Psoas muscle (tissue), 7 donors: ENCODE measurements at regions not wholly inside any gene's neighbourhood (a gene's known extent, or its start where the extent isn't known, plus 50 kb on each side); places are given as distances from the start of the nearest gene placed in this dataset.
A peak's percentile ranks its signal among the peaks of the same experiment; 100 is the strongest.

ENCODE experiments used
- ATAC-seq, 4 donors: fragments of 200-7000 bp; cut with Tn5 transposase; one replicate each; pipeline ENCODE4 v1.9.1; 2020; ENCODE audit warnings: moderate library complexity in 3 of 4, mild to moderate bottlenecking in 2 of 4
- DNase-seq, 2 donors: peaks; one replicate each; pipeline ENCODE4 v3.0.0-alpha.2; 2020
- H3K27ac ChIP-seq: fragments of 200-600 bp; one replicate; pipeline ENCODE4 v1.8.0; 2022
- H3K27me3 ChIP-seq, 3 donors: fragments of 200-600 bp in 1 of 3; one replicate each; pipeline versions ENCODE4 v1.6.1 to v1.8.0; 2013 to 2022; ENCODE audit warnings: low read length in 2 of 3, mild to moderate bottlenecking in 2 of 3, moderate library complexity in 1 of 3; ENCODE audit not compliant: insufficient read depth in 3 of 3
- H3K36me3 ChIP-seq, 2 donors: fragments of 200-600 bp in 1 of 2; one replicate each; pipeline versions ENCODE4 v1.6.1 to v1.8.0; 2013 to 2022; ENCODE audit warnings: low read depth in 1 of 2, mild to moderate bottlenecking in 1 of 2, moderate library complexity in 1 of 2; ENCODE audit not compliant: insufficient read depth in 1 of 2
- H3K4me1 ChIP-seq: fragments of 200-600 bp; one replicate; pipeline ENCODE4 v1.8.0; 2022
- H3K4me3 ChIP-seq: fragments of 200-600 bp; one replicate; pipeline ENCODE4 v1.8.0; 2022; ENCODE audit warnings: mild to moderate bottlenecking
- H3K9me3 ChIP-seq: fragments of 200-600 bp; one replicate; pipeline ENCODE4 v1.8.0; 2022
- WGBS, 3 donors: extraction: QIAGEN DNeasy Blood & Tissue Kit; methylation state at CpG; one replicate each; pipeline versions ENCODE4 v1.1.6 to v1.1.7; 2013; 5-methylcytosine and 5-hydroxymethylcytosine counted together
- intact Hi-C, 2 donors: fragments of 100-400 bp; cut with DNase I; formaldehyde crosslinking; loops; one replicate each; pipeline versions ENCODE4 v1.11.0 to v1.14.2; 2022
- TF ChIP-seq, protein P1 (sequence below): fragments of 200-600 bp; IDR thresholded peaks from one replicate; pipeline ENCODE4 v1.8.0; 2022; ENCODE audit warnings: antibody characterized with exemption
- donor health status: healthy with polysubstance abuse.
- donor health status: DM: no; HTN: no; CAD: no; lungs with moderate emphysema.
- donor health status: Bipolar disorder and iron deficiency.
- donor health status: healthy.
- donor health status: DM: yes; HTN: yes; CAD: no.
- donor health status: DM: no; HTN: no; CAD: no.
- donor health status: DM: yes; HTN: yes; CAD: no.

DNA sequence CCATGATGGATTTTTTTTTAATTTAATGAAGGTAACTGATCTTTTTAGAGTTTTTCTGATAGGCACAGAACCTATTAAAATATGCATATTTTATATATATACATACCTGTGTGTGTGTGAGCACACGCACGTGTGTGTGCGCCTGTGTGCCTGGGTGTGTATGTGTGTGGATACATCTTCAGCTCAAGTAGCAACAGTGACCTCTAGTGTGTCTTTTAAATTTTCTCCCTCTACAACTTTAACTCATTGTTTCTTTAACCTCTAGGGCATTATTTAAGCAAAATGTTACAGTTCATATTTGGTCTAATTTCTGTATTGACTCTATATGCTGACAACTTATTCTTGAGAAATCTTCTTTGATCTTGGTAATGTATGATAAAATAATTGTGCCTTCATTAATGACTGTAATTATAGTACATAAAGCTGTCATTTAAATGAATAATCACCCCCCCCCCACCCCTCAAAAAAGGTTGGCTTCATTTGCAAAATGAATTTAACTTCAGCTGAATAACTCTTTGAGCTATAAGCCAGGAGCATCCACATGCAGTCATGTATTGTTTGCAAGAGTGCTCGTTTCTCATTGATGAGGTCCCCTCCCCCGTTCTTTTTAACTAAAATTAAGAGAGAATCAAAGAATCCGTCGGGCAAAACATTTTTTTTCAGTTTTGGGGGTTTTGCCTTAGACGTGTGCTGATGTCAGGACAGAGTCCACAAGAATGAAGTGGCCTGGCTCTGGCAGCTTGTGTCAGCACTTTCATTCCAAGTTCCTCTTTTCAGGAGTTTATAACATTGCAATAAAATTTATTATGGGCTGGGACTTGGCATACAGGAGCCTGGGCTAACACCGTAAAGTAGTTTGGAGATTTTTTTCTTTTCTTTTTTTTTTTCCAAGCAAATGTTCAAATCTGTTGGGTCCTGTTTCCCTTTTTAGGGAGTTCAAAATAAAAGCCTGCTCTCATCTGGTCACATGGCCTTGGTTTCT, 80.0 kb downstream of the ETAA1 start:
- intact Hi-C loops: loop anchor here in 1 of 2 donors (10.0 kb wide), 2 partner anchors 82 to 368 kb away; partner anchors contain the start of gene ETAA1
- Histone ChIP-seq H3K27ac (no peak overlapping the region), H3K4me3 (no peak overlapping the region), H3K36me3 (no peaks in the 10 kb centered on the region), H3K9me3 (no peaks in the 10 kb centered on the region), H3K4me1 (no peaks in the 10 kb centered on the region), H3K27me3 (peaks cover 0 to 2% (median 0%) of the 10 kb centered on the region in 3 donors)
- no peak for DNase-seq
- peak in 3 of 4 donors; percentile 42 to 71 (median 63) for ATAC-seq
- WGBS, 3 donors: 38 to 46% (median 41%) methylated on average over 9 of the region's 9 CpGs
- TF ChIP-seq, protein P1, sequence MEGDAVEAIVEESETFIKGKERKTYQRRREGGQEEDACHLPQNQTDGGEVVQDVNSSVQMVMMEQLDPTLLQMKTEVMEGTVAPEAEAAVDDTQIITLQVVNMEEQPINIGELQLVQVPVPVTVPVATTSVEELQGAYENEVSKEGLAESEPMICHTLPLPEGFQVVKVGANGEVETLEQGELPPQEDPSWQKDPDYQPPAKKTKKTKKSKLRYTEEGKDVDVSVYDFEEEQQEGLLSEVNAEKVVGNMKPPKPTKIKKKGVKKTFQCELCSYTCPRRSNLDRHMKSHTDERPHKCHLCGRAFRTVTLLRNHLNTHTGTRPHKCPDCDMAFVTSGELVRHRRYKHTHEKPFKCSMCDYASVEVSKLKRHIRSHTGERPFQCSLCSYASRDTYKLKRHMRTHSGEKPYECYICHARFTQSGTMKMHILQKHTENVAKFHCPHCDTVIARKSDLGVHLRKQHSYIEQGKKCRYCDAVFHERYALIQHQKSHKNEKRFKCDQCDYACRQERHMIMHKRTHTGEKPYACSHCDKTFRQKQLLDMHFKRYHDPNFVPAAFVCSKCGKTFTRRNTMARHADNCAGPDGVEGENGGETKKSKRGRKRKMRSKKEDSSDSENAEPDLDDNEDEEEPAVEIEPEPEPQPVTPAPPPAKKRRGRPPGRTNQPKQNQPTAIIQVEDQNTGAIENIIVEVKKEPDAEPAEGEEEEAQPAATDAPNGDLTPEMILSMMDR: peak; percentile 50

DNA sequence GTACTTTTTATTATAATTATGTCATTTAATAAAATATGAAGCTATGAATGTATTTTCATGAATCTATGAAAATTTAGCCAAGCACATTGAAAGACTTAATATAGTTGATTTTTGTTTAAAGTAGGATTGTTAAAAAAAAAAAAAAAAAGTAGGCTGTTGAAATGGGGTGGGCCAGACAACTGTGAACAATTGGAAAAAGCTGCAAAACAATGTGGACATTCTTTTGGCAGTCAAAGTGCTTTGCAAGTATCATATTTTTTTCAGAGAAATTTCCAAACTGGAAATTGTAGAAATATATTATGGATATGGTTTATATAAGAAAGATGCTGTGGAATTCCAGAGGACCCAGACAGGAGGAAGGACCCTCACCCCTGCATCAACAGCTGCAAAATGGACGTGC, 82.1 kb downstream of the ETAA1 start:
- intact Hi-C loops: loop anchor here in 1 of 2 donors (10.0 kb wide), 2 partner anchors 84 to 366 kb away; partner anchors contain the start of gene ETAA1
- no peaks in the 10 kb centered on the region for H3K36me3 ChIP-seq
- DNase-seq: no peak
- H3K4me3 ChIP-seq: no peak overlapping the region
- ATAC-seq: no peak
- H3K4me1 ChIP-seq: no peaks in the 10 kb centered on the region
- H3K27ac ChIP-seq: no peak overlapping the region
- WGBS, 3 donors: 59 to 66% (median 65%) methylated on average over 1 of the region's 1 CpG
- no peaks in the 10 kb centered on the region for H3K9me3 ChIP-seq
- H3K27me3 ChIP-seq: peaks cover 0 to 2% (median 0%) of the 10 kb centered on the region in 3 donors
- TF ChIP-seq, protein P1: no peak

DNA sequence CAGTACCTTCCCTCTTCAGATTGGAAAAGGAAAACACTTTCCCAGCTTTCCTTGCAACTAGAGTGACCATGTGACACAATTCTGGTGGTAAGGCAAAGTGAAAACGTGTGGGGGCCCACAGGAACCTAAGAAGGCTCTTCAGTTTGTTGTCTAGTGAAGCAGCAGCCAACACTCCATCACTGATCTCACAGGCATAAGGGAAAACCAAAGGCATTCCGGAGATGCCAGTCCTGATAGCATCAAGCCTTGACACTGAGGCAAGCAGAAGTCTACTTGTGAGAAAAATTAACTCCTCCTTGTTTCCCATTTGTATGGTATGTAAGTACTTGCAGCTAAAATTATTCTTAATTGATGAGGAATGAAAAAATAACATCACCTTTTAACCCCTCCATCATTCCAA, 88.3 kb downstream of the ETAA1 start:
- whole genome bisulfite sequencing, 3 donors: 54 to 74% (median 61%) methylated on average over 2 of the region's 2 CpGs

DNA sequence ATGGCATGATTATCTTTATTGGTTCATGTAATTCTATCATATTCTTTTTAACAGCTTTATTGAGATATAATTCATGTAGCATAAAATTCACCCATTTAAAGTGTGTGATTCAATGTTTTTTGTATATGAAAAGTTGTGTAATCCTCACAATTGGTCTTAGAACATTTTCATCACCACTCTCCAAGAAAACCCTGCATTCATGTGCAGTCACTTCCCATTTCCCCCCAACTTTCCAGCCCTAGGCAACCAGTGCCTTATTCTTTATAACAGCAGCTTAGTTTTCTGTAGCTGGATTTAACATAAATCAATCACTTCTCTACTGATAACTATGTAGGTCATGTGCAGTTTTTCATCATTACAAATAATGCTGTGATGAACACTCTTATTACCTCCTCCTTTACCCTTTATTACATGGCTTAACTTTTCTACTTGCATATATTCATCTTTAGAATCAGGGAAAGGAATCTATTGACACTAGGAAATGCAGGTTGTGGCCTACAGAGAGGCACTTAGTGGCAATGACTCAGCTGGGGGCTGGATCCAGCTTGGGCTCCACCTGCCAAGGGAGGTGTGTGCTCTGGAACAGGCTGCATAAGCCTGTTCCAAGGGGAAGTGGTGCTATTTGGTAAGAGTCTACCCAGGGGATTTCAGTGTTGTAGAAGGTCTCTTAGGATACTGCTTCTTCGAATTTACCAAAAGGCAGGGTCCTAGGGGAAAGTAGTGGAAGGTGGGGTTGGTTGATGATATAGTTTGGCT, 89.1 kb downstream of the ETAA1 start:
- H3K27me3 ChIP-seq: no peaks in the 10 kb centered on the region
- H3K27ac ChIP-seq: no peak overlapping the region
- no peak overlapping the region for H3K4me3 ChIP-seq
- ATAC-seq (peak in 3 of 4 donors; percentile 76 to 97 (median 88)), DNase-seq (no peak)
- no peaks in the 10 kb centered on the region for H3K9me3 ChIP-seq
- intact Hi-C loops: no loop called here
- 75 to 84% (median 77%) methylated on average over 1 of the region's 1 CpG for WGBS, 3 donors
- TF ChIP-seq, protein P1: no peak
- H3K4me1 ChIP-seq: no peaks in the 10 kb centered on the region
- no peaks in the 10 kb centered on the region for H3K36me3 ChIP-seq

More for the DNA sequence above, 88.3 kb downstream of the ETAA1 start:
- H3K27ac ChIP-seq: no peak overlapping the region
- no peaks in the 10 kb centered on the region for H3K4me1 ChIP-seq
- intact Hi-C loops: no loop called here
- H3K36me3 ChIP-seq: no peaks in the 10 kb centered on the region
- no peaks in the 10 kb centered on the region for H3K27me3 ChIP-seq
- TF ChIP-seq, protein P1: no peak
- no peaks in the 10 kb centered on the region for H3K9me3 ChIP-seq
- no peak overlapping the region for H3K4me3 ChIP-seq
- no peak for ATAC-seq
- no peak for DNase-seq
